ENCODE measurements at regions not wholly inside any gene's neighbourhood (a gene's known extent, or its start where the extent isn't known, plus 50 kb on each side); places are given as distances from the start of the nearest gene placed in this dataset.
A peak's percentile ranks its signal among the peaks of the same experiment; 100 is the strongest.

DNA sequence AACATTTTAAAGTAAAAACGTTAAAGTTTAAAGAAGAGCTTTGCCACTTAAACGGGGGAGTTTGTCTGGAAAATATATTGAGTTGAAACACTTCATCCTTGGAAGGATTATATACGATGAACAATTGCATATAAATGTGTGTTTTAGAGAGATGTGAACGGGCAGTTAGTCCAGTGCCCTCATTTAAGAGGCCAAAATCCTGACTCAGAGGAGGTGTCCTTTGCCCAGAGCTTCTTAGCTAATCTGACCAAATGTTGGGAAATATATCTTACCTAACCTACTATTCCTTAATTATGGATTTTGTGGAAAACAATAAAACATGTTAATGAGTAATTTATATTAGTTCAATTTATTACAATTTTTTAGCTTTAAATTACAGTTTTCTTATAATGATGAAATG lies 327.2 kb upstream of the DIPK2B start:
- CTCF ChIA-PET = interaction anchor here (1.0 to 1.5 kb wide), 2 partner anchors 10 to 12 kb away, joined by 3 to 4 read pairs; no protein-coding TSS in a partner anchor
- WGBS, 2 experiments (ENCODE audit: extremely low coverage in 2 of 2, insufficient read length in 1 of 2) = no CpG with 5 or more reads among the region's 4 CpGs
- no peak overlapping the region for H3K18ac ChIP-seq (ENCODE audit: low read depth, low read length)

More for the DNA sequence above, 327.2 kb upstream of the DIPK2B start:
- no peak overlapping the region for H2BK120ac ChIP-seq (ENCODE audit: low read depth, low read length)
- H2BK20ac ChIP-seq (ENCODE audit: low read depth, low read length) = no peak overlapping the region
- peak; percentile 29 for DNase-seq
- H2BK5ac ChIP-seq (ENCODE audit: low read depth, low read length, poor library complexity, severe bottlenecking) = no peak overlapping the region
- H3K9me3 ChIP-seq (ENCODE audit: control insufficient read depth, insufficient read depth, low read length) = no peaks in the 10 kb centered on the region
- no peak overlapping the region for H3K4me2 ChIP-seq (ENCODE audit: low read depth, low read length)
- TF ChIP-seq FOS (IDR thresholded peaks at IDR 0.05; ENCODE audit: low read depth, low read length) (no peak), RAD21 (IDR thresholded peaks at IDR 0.05; ENCODE audit: low read length) (no peak), CEBPB (IDR thresholded peaks at IDR 0.05; ENCODE audit: low read depth, low read length) (peak; percentile 50), SMC3 (IDR thresholded peaks at IDR 0.05; ENCODE audit: low read depth, low read length) (no peak)
- no peak overlapping the region for H3K9ac ChIP-seq (ENCODE audit: low read depth, low read length)
- POLR2A ChIA-PET (ENCODE audit: unreplicated experiment) = no interaction called here
- no peak overlapping the region for H2AFZ ChIP-seq (replicated peaks; ENCODE audit: low read length, poor library complexity)
- dilution Hi-C loops (cut with HindIII; ENCODE audit: low sequenced_read_pairs, unreplicated experiment) = no loop called here
- H3K4me3 ChIP-seq (ENCODE audit: insufficient read depth, low read depth, low read length) = no peak overlapping the region
- no peak overlapping the region for H3K27ac ChIP-seq (ENCODE audit: insufficient read depth, low read length)
- no peaks in the 10 kb centered on the region for H4K20me1 ChIP-seq (ENCODE audit: insufficient read depth, low read length)
- H3K9me1 ChIP-seq (ENCODE audit: insufficient read depth, low read length) = no peaks in the 10 kb centered on the region
- H2AK5ac ChIP-seq (ENCODE audit: low read depth, low read length) = no peak overlapping the region
- in situ Hi-C loops (cut with MboI; ENCODE audit: low sequenced_read_pairs) = no loop called here
- H3K4ac ChIP-seq (ENCODE audit: low read depth, low read length) = peak overlapping the region; percentile 24; the same call in 1 of the 2 replicates
- no peak overlapping the region for H4K91ac ChIP-seq (ENCODE audit: insufficient read depth, low read depth, low read length)
- H2BK15ac ChIP-seq (ENCODE audit: low read depth, low read length) = no peak overlapping the region
- H3K56ac ChIP-seq (ENCODE audit: extremely low read depth, insufficient read depth, low read length) = no peak overlapping the region
- no peaks in the 10 kb centered on the region; the same call in 1 of the 2 replicates for H3K4me1 ChIP-seq (ENCODE audit: control insufficient read depth, insufficient read depth, low read length)
- H2AK9ac ChIP-seq (replicated peaks; ENCODE audit: low read depth, low read length, poor library complexity) = no peak overlapping the region
- no peaks in the 10 kb centered on the region; a peak in 1 of 4 replicates for H3K79me1 ChIP-seq (ENCODE audit: low read depth in 1 of 2, low read length in 2 of 2)
- H4K5ac ChIP-seq (ENCODE audit: low read depth, low read length) = no peak overlapping the region
- 0 out of 4 replicates have a peak overlapping the region, but pooled peaks of 1 of the 2 experiments have one; percentile 38 for H4K8ac ChIP-seq (ENCODE audit: low read depth in 2 of 2, low read length in 2 of 2)
- H3K36me3 ChIP-seq (ENCODE audit: control insufficient read depth, insufficient read depth, low read length) = no peaks in the 10 kb centered on the region
- no peaks in the 10 kb centered on the region; the same call in 1 of the 2 replicates for H3K27me3 ChIP-seq (ENCODE audit: control insufficient read depth, insufficient read depth, low read length)
- H3K14ac ChIP-seq (replicated peaks; ENCODE audit: low read depth, low read length) = no peak overlapping the region
- intact Hi-C loops (cut with micrococcal nuclease) = no loop called here
- no peak for ATAC-seq (ENCODE audit: low read depth)
- H3K23ac ChIP-seq (ENCODE audit: low read depth, low read length) = no peak overlapping the region
- BruUV-seq (replicated peaks) = no TSS peak

Data from IMR-90 (cell line).